GM23338 (cell line): ENCODE measurements at regions not wholly inside any gene's neighbourhood (a gene's known extent, or its start where the extent isn't known, plus 50 kb on each side); places are given as distances from the start of the nearest gene placed in this dataset.
A peak's percentile ranks its signal among the peaks of the same experiment; 100 is the strongest.

Experiments
- ATAC-seq: fragments of 200-7000 bp; cut with Tn5 transposase; 3 replicates; pipeline ENCODE4 v1.9.1; 2020
- DNase-seq: peaks from one replicate; pipeline ENCODE4 v3.0.0-alpha.2; 2015; ENCODE audit warnings: low spot score
- H2AFZ ChIP-seq: fragments of 200-600 bp; sonication (generic); 2 replicates; pipeline ENCODE4 v1.8.0; 2016; ENCODE audit warnings: antibody characterized with exemption, mild to moderate bottlenecking, moderate library complexity
- H3F3A ChIP-seq: fragments of 200-600 bp; sonication (generic); replicated peaks from 2 replicates; pipeline ENCODE4 v1.8.0; 2017; ENCODE audit warnings: antibody characterized with exemption, mixed run types, low read depth
- H3K27ac ChIP-seq: fragments of 200-600 bp; sonication (generic); 2 replicates; pipeline ENCODE4 v1.6.1; 2016; ENCODE audit warnings: low read depth
- H3K27me3 ChIP-seq: fragments of 200-600 bp; sonication (generic); 2 replicates; pipeline ENCODE4 v1.8.0; 2016; ENCODE audit warnings: mild to moderate bottlenecking, mixed run types, moderate library complexity; ENCODE audit not compliant: insufficient read depth
- H3K36me3 ChIP-seq: fragments of 200-600 bp; sonication (generic); 2 replicates; pipeline ENCODE4 v1.8.0; 2016; ENCODE audit warnings: mild to moderate bottlenecking; ENCODE audit not compliant: insufficient read depth
- H3K4me1 ChIP-seq: fragments of 200-600 bp; sonication (generic); 2 replicates; pipeline ENCODE4 v1.8.0; 2016; ENCODE audit warnings: mild to moderate bottlenecking, moderate library complexity; ENCODE audit not compliant: insufficient read depth
- H3K4me2 ChIP-seq: fragments of 200-600 bp; sonication (generic); 2 replicates; pipeline ENCODE4 v1.7.1; 2017; ENCODE audit warnings: mixed run types
- H3K4me3 ChIP-seq: fragments of 200-600 bp; sonication (generic); 2 replicates; pipeline ENCODE4 v1.6.1; 2016; ENCODE audit warnings: mixed run types
- H3K79me2 ChIP-seq: fragments of 200-600 bp; sonication (generic); replicated peaks from 2 replicates; pipeline ENCODE4 v1.8.0; 2017; ENCODE audit warnings: mild to moderate bottlenecking; ENCODE audit not compliant: insufficient read depth
- H3K9me2 ChIP-seq: fragments of 200-600 bp; sonication (generic); 2 replicates; pipeline ENCODE4 v1.8.0; 2017; ENCODE audit not compliant: insufficient read depth
- H4K20me1 ChIP-seq: fragments of 200-600 bp; sonication (generic); replicated peaks from 2 replicates; pipeline ENCODE4 v1.8.0; 2017; ENCODE audit warnings: mild to moderate bottlenecking; ENCODE audit not compliant: insufficient read depth
- H3K27ac Mint-ChIP-seq: 2 replicates; pipeline ENCODE4 v1.8.0; 2020; ENCODE audit warnings: inconsistent platforms, mild to moderate bottlenecking, moderate library complexity, mixed read lengths
- H3K27me3 Mint-ChIP-seq: 3 replicates; pipeline ENCODE4 v1.8.0; 2022; ENCODE audit warnings: low read depth, mild to moderate bottlenecking, moderate library complexity, mixed read lengths, inconsistent platforms; ENCODE audit not compliant: insufficient read depth, poor library complexity
- H3K36me3 Mint-ChIP-seq: 3 replicates; pipeline ENCODE4 v1.8.0; 2021; ENCODE audit warnings: low read depth, mild to moderate bottlenecking, inconsistent platforms, moderate library complexity, mixed read lengths
- H3K4me1 Mint-ChIP-seq: 3 replicates; pipeline ENCODE4 v1.8.0; 2020; ENCODE audit warnings: mild to moderate bottlenecking, inconsistent platforms, mixed read lengths
- H3K4me3 Mint-ChIP-seq: 3 replicates; pipeline ENCODE4 v1.8.0; 2021; ENCODE audit warnings: moderate library complexity, mild to moderate bottlenecking, inconsistent platforms, mixed read lengths
- H3K9me3 Mint-ChIP-seq: 3 replicates; pipeline ENCODE4 v1.8.0; 2020; ENCODE audit warnings: moderate library complexity, mild to moderate bottlenecking, inconsistent platforms, mixed read lengths
- CREB1 ChIP-seq: fragments of 250-450 bp; sonication (Bioruptor Pico); IDR thresholded peaks from 2 replicates; pipeline ENCODE4 v1.5.0; 2020; ENCODE audit warnings: low read depth, mild to moderate bottlenecking, moderate library complexity
- ETS1 ChIP-seq: IDR thresholded peaks from 2 replicates; pipeline ENCODE4 v1.6.1; 2016; ENCODE audit warnings: antibody characterized with exemption
- EZH2 ChIP-seq: fragments of 200-600 bp; sonication (generic); IDR thresholded peaks from one replicate; pipeline ENCODE4 v1.8.0; 2017; ENCODE audit warnings: antibody characterized with exemption, mild to moderate bottlenecking, low read depth; ENCODE audit not compliant: unreplicated experiment
- EZH2phosphoT487 ChIP-seq: fragments of 200-600 bp; sonication (generic); IDR thresholded peaks from one replicate; pipeline ENCODE4 v1.8.1; 2018; ENCODE audit warnings: antibody characterized with exemption; ENCODE audit not compliant: unreplicated experiment
- JUNB ChIP-seq: IDR thresholded peaks from one replicate; pipeline ENCODE4 v1.6.1; 2016; ENCODE audit warnings: antibody characterized with exemption; ENCODE audit not compliant: unreplicated experiment
- NANOG ChIP-seq: IDR thresholded peaks from 2 replicates; pipeline ENCODE4 v1.6.1; 2016; ENCODE audit warnings: antibody characterized with exemption, borderline replicate concordance
- POLR2AphosphoS5 ChIP-seq: IDR thresholded peaks from 2 replicates; pipeline ENCODE4 v1.6.1; 2016; ENCODE audit warnings: antibody characterized with exemption, low read depth
- REST ChIP-seq: IDR thresholded peaks from one replicate; pipeline ENCODE4 v1.6.1; 2018; ENCODE audit warnings: antibody characterized with exemption; ENCODE audit not compliant: unreplicated experiment
- STAT1 ChIP-seq: IDR thresholded peaks from one replicate; pipeline ENCODE4 v1.6.1; 2016; ENCODE audit warnings: antibody characterized with exemption; ENCODE audit not compliant: unreplicated experiment
- ZNF114 ChIP-seq: fragments of 250-450 bp; sonication (Bioruptor Pico); IDR thresholded peaks from 2 replicates; pipeline ENCODE4 v1.5.0; 2020; ENCODE audit warnings: mild to moderate bottlenecking, moderate library complexity
- ZNF331 ChIP-seq: fragments of 250-450 bp; sonication (Bioruptor Pico); IDR thresholded peaks from 2 replicates; pipeline ENCODE4 v1.5.0; 2020; ENCODE audit warnings: low read depth, mild to moderate bottlenecking, moderate library complexity
- ZNF462 ChIP-seq: fragments of 250-450 bp; sonication (Bioruptor Pico); IDR thresholded peaks from 2 replicates; pipeline ENCODE4 v1.5.0; 2020; ENCODE audit warnings: mild to moderate bottlenecking, moderate library complexity
- TF ChIP-seq, protein P1 (sequence below), 2 experiments: fragments of 200-600 bp in 1 of 2; sonication (generic) in 1 of 2; conservative IDR thresholded peaks; 2 replicates each; pipeline versions ENCODE4 v1.5.1 to v1.6.1; 2016 to 2017; ENCODE audit warnings: antibody characterized with exemption in 2 of 2, low read depth in 2 of 2, mild to moderate bottlenecking in 2 of 2, moderate library complexity in 1 of 2

DNA sequence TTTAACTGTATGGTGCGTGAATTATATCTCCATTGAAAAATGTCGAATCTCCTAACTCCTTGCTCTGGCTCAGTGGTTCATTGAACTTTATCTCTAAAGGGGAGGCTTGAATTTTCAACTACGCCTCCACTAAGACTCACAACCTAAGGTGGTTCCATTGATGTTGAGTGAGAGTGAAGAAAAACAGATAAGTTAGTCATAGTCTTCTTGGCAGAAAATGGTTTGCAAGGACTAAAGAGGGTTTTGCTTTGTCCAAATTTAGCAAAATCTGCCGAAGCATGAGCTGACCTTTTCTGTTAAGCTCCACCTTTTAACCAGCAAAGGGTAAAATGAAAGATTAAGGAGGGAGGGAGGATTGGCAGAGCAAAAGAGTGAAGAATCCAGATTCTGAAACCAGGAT, 290.2 kb upstream of the SPTLC3 start:
- no peaks in the 10 kb centered on the region for H4K20me1 ChIP-seq
- ATAC-seq (no peak), DNase-seq (no peak)
- H3K27ac ChIP-seq: no peak overlapping the region
- TF ChIP-seq POLR2AphosphoS5: no peak
- no peak for TF ChIP-seq ZNF114 (CRISPR knock-in tag)
- no peak for TF ChIP-seq ETS1
- TF ChIP-seq NANOG: no peak
- TF ChIP-seq EZH2: no peak
- TF ChIP-seq, protein P1, sequence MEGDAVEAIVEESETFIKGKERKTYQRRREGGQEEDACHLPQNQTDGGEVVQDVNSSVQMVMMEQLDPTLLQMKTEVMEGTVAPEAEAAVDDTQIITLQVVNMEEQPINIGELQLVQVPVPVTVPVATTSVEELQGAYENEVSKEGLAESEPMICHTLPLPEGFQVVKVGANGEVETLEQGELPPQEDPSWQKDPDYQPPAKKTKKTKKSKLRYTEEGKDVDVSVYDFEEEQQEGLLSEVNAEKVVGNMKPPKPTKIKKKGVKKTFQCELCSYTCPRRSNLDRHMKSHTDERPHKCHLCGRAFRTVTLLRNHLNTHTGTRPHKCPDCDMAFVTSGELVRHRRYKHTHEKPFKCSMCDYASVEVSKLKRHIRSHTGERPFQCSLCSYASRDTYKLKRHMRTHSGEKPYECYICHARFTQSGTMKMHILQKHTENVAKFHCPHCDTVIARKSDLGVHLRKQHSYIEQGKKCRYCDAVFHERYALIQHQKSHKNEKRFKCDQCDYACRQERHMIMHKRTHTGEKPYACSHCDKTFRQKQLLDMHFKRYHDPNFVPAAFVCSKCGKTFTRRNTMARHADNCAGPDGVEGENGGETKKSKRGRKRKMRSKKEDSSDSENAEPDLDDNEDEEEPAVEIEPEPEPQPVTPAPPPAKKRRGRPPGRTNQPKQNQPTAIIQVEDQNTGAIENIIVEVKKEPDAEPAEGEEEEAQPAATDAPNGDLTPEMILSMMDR (conservative IDR thresholded peaks at IDR 0.05; ENCODE audit: low read depth in 2 of 2): no peak
- TF ChIP-seq ZNF331 (CRISPR knock-in tag): no peak
- no peak for TF ChIP-seq REST
- no peak for TF ChIP-seq EZH2phosphoT487
- no peak for TF ChIP-seq JUNB
- no peak for TF ChIP-seq ZNF462 (CRISPR knock-in tag)
- TF ChIP-seq CREB1 (CRISPR knock-in tag): no peak
- no peak for TF ChIP-seq STAT1
- H3K36me3 ChIP-seq: no peaks in the 10 kb centered on the region
- H3F3A ChIP-seq: no peaks in the 10 kb centered on the region
- H3K4me3 ChIP-seq: no peak overlapping the region
- no peaks in the 10 kb centered on the region for H3K9me3 Mint-ChIP-seq
- peaks cover 17% of the 10 kb centered on the region; the same call in 2 of the 3 replicates for H3K4me1 Mint-ChIP-seq
- no peak overlapping the region for H3K4me2 ChIP-seq
- H3K27me3 Mint-ChIP-seq: peaks cover 8% of the 10 kb centered on the region
- H3K4me1 ChIP-seq: peaks cover 5% of the 10 kb centered on the region; the same call in 1 of the 2 replicates
- H3K36me3 Mint-ChIP-seq: peaks cover 2% of the 10 kb centered on the region; the same call in 1 of the 3 replicates
- no peaks in the 10 kb centered on the region for H3K27me3 ChIP-seq
- no peak overlapping the region for H3K4me3 Mint-ChIP-seq
- H3K79me2 ChIP-seq: no peaks in the 10 kb centered on the region
- peak overlapping the region; percentile 29; the same call in 1 of the 2 replicates for H2AFZ ChIP-seq
- H3K9me2 ChIP-seq: peaks cover 9% of the 10 kb centered on the region; the same call in 1 of the 2 replicates
- H3K27ac Mint-ChIP-seq: peak overlapping the region; percentile 68; the same call in 1 of the 2 replicates
